H9 (cell line): ENCODE measurements at regions not wholly inside any gene's neighbourhood (a gene's known extent, or its start where the extent isn't known, plus 50 kb on each side); places are given as distances from the start of the nearest gene placed in this dataset.

ENCODE experiments used
- DNase-seq: peaks from one replicate; pipeline ENCODE4 v3.0.0-alpha.2; 2017
- H2AFZ ChIP-seq: one replicate; pipeline ENCODE4 v1.6.1; 2013; ENCODE audit warnings: mild to moderate bottlenecking, low read length, control low read depth, moderate library complexity
- H2AK5ac ChIP-seq: 2 replicates; pipeline ENCODE4 v1.6.1; 2013; ENCODE audit warnings: low read length, control low read depth, mixed read lengths; ENCODE audit not compliant: insufficient read length
- H2BK120ac ChIP-seq: one replicate; pipeline ENCODE4 v1.6.1; 2013; ENCODE audit warnings: low read depth, mild to moderate bottlenecking, low read length, control low read depth, inconsistent platforms; ENCODE audit not compliant: poor library complexity, severe bottlenecking
- H2BK12ac ChIP-seq: 2 replicates; pipeline ENCODE4 v1.6.1; 2013; ENCODE audit warnings: low read length, control low read depth, mixed read lengths, low read depth; ENCODE audit not compliant: insufficient read length
- H2BK15ac ChIP-seq: 2 replicates; pipeline ENCODE4 v1.6.1; 2013; ENCODE audit warnings: low read depth, low read length, control low read depth
- H2BK20ac ChIP-seq: one replicate; pipeline ENCODE4 v1.6.1; 2013; ENCODE audit warnings: low read depth, mild to moderate bottlenecking, low read length, control low read depth, inconsistent platforms; ENCODE audit not compliant: poor library complexity, severe bottlenecking
- H2BK5ac ChIP-seq: 2 replicates; pipeline ENCODE4 v1.6.1; 2013; ENCODE audit warnings: low read length, control low read depth, mixed read lengths; ENCODE audit not compliant: insufficient read length
- H3K14ac ChIP-seq: 2 replicates; pipeline ENCODE4 v1.6.1; 2013; ENCODE audit warnings: low read length, control low read depth; ENCODE audit not compliant: insufficient read depth
- H3K18ac ChIP-seq: 2 replicates; pipeline ENCODE4 v1.6.1; 2013; ENCODE audit warnings: low read depth, mild to moderate bottlenecking, mixed read lengths, low read length, control low read depth; ENCODE audit not compliant: insufficient read length
- H3K23ac ChIP-seq: 2 replicates; pipeline ENCODE4 v1.6.1; 2013; ENCODE audit warnings: low read length, control low read depth, mixed read lengths, low read depth; ENCODE audit not compliant: insufficient read length
- H3K23me2 ChIP-seq: 2 replicates; pipeline ENCODE4 v1.6.1; 2013; ENCODE audit warnings: low read depth, mild to moderate bottlenecking, mixed read lengths, low read length, control low read depth; ENCODE audit not compliant: insufficient read length, poor library complexity, severe bottlenecking
- H3K27ac ChIP-seq: 2 replicates; pipeline ENCODE4 v1.5.1; 2013; ENCODE audit warnings: low read length, control low read depth, mixed read lengths, low read depth; ENCODE audit not compliant: insufficient read length
- H3K27me3 ChIP-seq: 2 replicates; pipeline ENCODE4 v1.6.1; 2013; ENCODE audit warnings: low read length, control low read depth, inconsistent platforms; ENCODE audit not compliant: insufficient read depth
- H3K4ac ChIP-seq: 2 replicates; pipeline ENCODE4 v1.6.1; 2013; ENCODE audit warnings: low read depth, mild to moderate bottlenecking, control low read depth, inconsistent platforms, low read length, moderate library complexity
- H3K4me1 ChIP-seq: 2 replicates; pipeline ENCODE4 v1.6.1; 2013; ENCODE audit warnings: low read length, control low read depth, inconsistent platforms; ENCODE audit not compliant: insufficient read depth
- H3K4me2 ChIP-seq: 2 replicates; pipeline ENCODE4 v1.6.1; 2013; ENCODE audit warnings: low read length, control low read depth, mixed read lengths; ENCODE audit not compliant: insufficient read length, insufficient read depth
- H3K56ac ChIP-seq: 2 replicates; pipeline ENCODE4 v1.6.1; 2013; ENCODE audit warnings: low read depth, mild to moderate bottlenecking, mixed read lengths, low read length, control low read depth; ENCODE audit not compliant: insufficient read length
- H3K79me1 ChIP-seq: 2 replicates; pipeline ENCODE4 v1.6.1; 2013; ENCODE audit warnings: low read depth, mild to moderate bottlenecking, moderate library complexity, low read length, control low read depth, inconsistent platforms; ENCODE audit not compliant: insufficient read depth, poor library complexity, severe bottlenecking
- H3K79me2 ChIP-seq: 2 replicates; pipeline ENCODE4 v1.6.1; 2013; ENCODE audit warnings: low read length, control low read depth, inconsistent platforms; ENCODE audit not compliant: insufficient read depth
- H3K9ac ChIP-seq: 2 replicates; pipeline ENCODE4 v1.6.1; 2013; ENCODE audit warnings: low read length, control low read depth, mixed read lengths; ENCODE audit not compliant: insufficient read length; ENCODE audit errors: extremely low read depth
- H3K9me3 ChIP-seq: one replicate; pipeline ENCODE4 v1.6.1; 2013; ENCODE audit warnings: low read depth, low read length, inconsistent platforms; ENCODE audit not compliant: control insufficient read depth
- H3T11ph ChIP-seq: one replicate; pipeline ENCODE4 v1.6.1; 2013; ENCODE audit warnings: mild to moderate bottlenecking, low read length, control low read depth, inconsistent platforms
- H4K20me1 ChIP-seq: one replicate; pipeline ENCODE4 v1.6.1; 2013; ENCODE audit not compliant: control insufficient read depth, insufficient read length, insufficient read depth
- H4K5ac ChIP-seq: 2 replicates; pipeline ENCODE4 v1.6.1; 2013; ENCODE audit warnings: low read depth, mild to moderate bottlenecking, mixed read lengths, low read length, control low read depth; ENCODE audit not compliant: insufficient read length
- H4K8ac ChIP-seq: replicated peaks from 2 replicates; pipeline ENCODE4 v1.6.1; 2013; ENCODE audit warnings: low read length, control low read depth, mixed read lengths, low read depth; ENCODE audit not compliant: insufficient read length
- H4K91ac ChIP-seq: 2 replicates; pipeline ENCODE4 v1.6.1; 2013; ENCODE audit warnings: low read depth, mild to moderate bottlenecking, moderate library complexity, mixed read lengths, low read length, control low read depth; ENCODE audit not compliant: insufficient read length
- H3K27ac Mint-ChIP-seq, 3 experiments: 2 replicates in 2 of 3; 3 replicates in 1 of 3; pipeline ENCODE4 v1.8.0; 2020 to 2021; ENCODE audit warnings: mixed read lengths in 3 of 3, mild to moderate bottlenecking in 1 of 3, moderate library complexity in 1 of 3
- H3K27me3 Mint-ChIP-seq: 2 replicates; pipeline ENCODE4 v1.8.0; 2021; ENCODE audit warnings: low read depth, mild to moderate bottlenecking, moderate library complexity, mixed read lengths
- H3K36me3 Mint-ChIP-seq, 3 experiments: 2 replicates in 2 of 3; 3 replicates in 1 of 3; pipeline ENCODE4 v1.8.0; 2020 to 2021; ENCODE audit warnings: low read depth in 3 of 3, mixed read lengths in 3 of 3; ENCODE audit not compliant: insufficient read depth in 1 of 3
- H3K4me1 Mint-ChIP-seq, 2 experiments: 2 replicates each; pipeline ENCODE4 v1.8.0; 2020; ENCODE audit warnings: mixed read lengths in 2 of 2
- H3K4me3 Mint-ChIP-seq, 2 experiments: 2 replicates in 1 of 2; 3 replicates in 1 of 2; pipeline ENCODE4 v1.8.0; 2020 to 2021; ENCODE audit warnings: mild to moderate bottlenecking in 2 of 2, mixed read lengths in 2 of 2, moderate library complexity in 1 of 2
- H3K9me3 Mint-ChIP-seq, 2 experiments: 2 replicates in 1 of 2; 3 replicates in 1 of 2; pipeline ENCODE4 v1.8.0; 2020; ENCODE audit warnings: mild to moderate bottlenecking in 2 of 2, mixed read lengths in 2 of 2, moderate library complexity in 1 of 2
- CTCF ChIP-seq: fragments of 200-600 bp; sonication (generic); conservative IDR thresholded peaks from 3 replicates; pipeline ENCODE4 v1.8.0; 2021; ENCODE audit warnings: antibody characterized with exemption, mild to moderate bottlenecking
- WGBS: extraction: QIAGEN DNeasy Blood & Tissue Kit; methylation state at CpG from one replicate; pipeline ENCODE4 v1.1.7; 2013; ENCODE audit warnings: missing lambda C conversion rate, low lambda C conversion rate, mixed read lengths; ENCODE audit not compliant: insufficient read length; ENCODE audit errors: extremely low coverage; 5-methylcytosine and 5-hydroxymethylcytosine counted together

- Histone ChIP-seq H3K79me1 (no peaks in the 10 kb centered on the region), H3T11ph (no peak overlapping the region), H3K4ac (no peak overlapping the region), H4K5ac (no peak overlapping the region), H2AK5ac (no peak overlapping the region), H3K27me3 (no peaks in the 10 kb centered on the region), H3K79me2 (no peaks in the 10 kb centered on the region), H3K4me2 (no peak overlapping the region), H2AFZ (no peak overlapping the region), H3K14ac (no peak overlapping the region), H3K27ac (no peak overlapping the region), H3K23me2 (no peaks in the 10 kb centered on the region), H4K91ac (no peak overlapping the region), H3K9ac (no peak overlapping the region), H4K20me1 (no peaks in the 10 kb centered on the region), H2BK120ac (no peak overlapping the region), H3K23ac (no peak overlapping the region), H3K9me3 (no peaks in the 10 kb centered on the region), H2BK5ac (no peak overlapping the region), H2BK15ac (no peak overlapping the region), H2BK20ac (no peak overlapping the region), H2BK12ac (no peak overlapping the region), H4K8ac (no peak overlapping the region), H3K56ac (no peak overlapping the region), H3K18ac (no peak overlapping the region), H3K4me1 (no peaks in the 10 kb centered on the region; the same call in 1 of the 2 replicates)
- DNase-seq = no peak
- Mint-ChIP-seq H3K9me3 (peaks cover 0 to 3% of the 10 kb centered on the region in 2 experiments; a peak in 1 of 5 replicates), H3K36me3 (peaks cover 13 to 43% (median 36%) of the 10 kb centered on the region in 3 experiments), H3K27me3 (peaks cover 3% of the 10 kb centered on the region; the same call in 1 of the 2 replicates), H3K4me1 (peaks cover 38 to 42% of the 10 kb centered on the region in 2 experiments), H3K27ac (no peak overlapping the region), H3K4me3 (no peak overlapping the region)
- WGBS = no CpG with 5 or more reads among the region's 4 CpGs
- TF ChIP-seq CTCF = no peak
These were observed 404.1 kb upstream of the EPHA7 start for GRCh38 chr6:93823489-93823888.
